SU-DHL-6 (cell line): ENCODE measurements at regions not wholly inside any gene's neighbourhood (a gene's known extent, or its start where the extent isn't known, plus 50 kb on each side); places are given as distances from the start of the nearest gene placed in this dataset.

Experiments
- H2AFZ ChIP-seq: fragments of 200-600 bp; sonication (generic); 2 replicates; pipeline ENCODE4 v1.6.1; 2014; ENCODE audit warnings: low read depth, mild to moderate bottlenecking, moderate library complexity, mixed read lengths, antibody characterized with exemption, low read length; ENCODE audit not compliant: severe bottlenecking
- H3F3A ChIP-seq: fragments of 200-600 bp; shearing (Covaris generic); 2 replicates; pipeline ENCODE4 v1.6.0; 2016; ENCODE audit warnings: antibody characterized with exemption, mild to moderate bottlenecking; ENCODE audit not compliant: insufficient read depth
- H3K27ac ChIP-seq: fragments of 200-600 bp; sonication (generic); 2 replicates; pipeline ENCODE4 v1.5.1; 2016; ENCODE audit warnings: low read depth, mild to moderate bottlenecking, low read length, moderate library complexity, mixed read lengths
- H3K27me3 ChIP-seq: fragments of 200-600 bp; sonication (generic), shearing (Covaris generic); 2 replicates; pipeline ENCODE4 v1.6.0; 2014; ENCODE audit warnings: mild to moderate bottlenecking, low read length
- H3K36me3 ChIP-seq: fragments of 200-600 bp; sonication (generic); 2 replicates; pipeline ENCODE4 v1.6.1; 2014; ENCODE audit warnings: mild to moderate bottlenecking, low read length, mixed read lengths
- H3K4me2 ChIP-seq: fragments of 300-600, 200-600 bp; shearing (Covaris generic), sonication (generic); 2 replicates; pipeline ENCODE4 v1.6.0; 2014; ENCODE audit warnings: low read length, low read depth, mild to moderate bottlenecking; ENCODE audit not compliant: poor library complexity, severe bottlenecking
- H3K4me3 ChIP-seq: fragments of 200-600 bp; sonication (generic); 2 replicates; pipeline ENCODE4 v1.5.1; 2014; ENCODE audit warnings: antibody characterized with exemption, low read length, mild to moderate bottlenecking, mixed read lengths; ENCODE audit not compliant: insufficient read depth, poor library complexity, severe bottlenecking
- H3K79me2 ChIP-seq: fragments of 200-600 bp; sonication (generic); 2 replicates; pipeline ENCODE4 v1.6.1; 2014; ENCODE audit warnings: mild to moderate bottlenecking, low read length, moderate library complexity; ENCODE audit not compliant: insufficient read depth
- H3K9ac ChIP-seq: fragments of 200-600 bp; sonication (generic); 2 replicates; pipeline ENCODE4 v1.7.0; 2014; ENCODE audit warnings: mild to moderate bottlenecking, low read length
- H3K9me2 ChIP-seq: fragments of 200-600 bp; sonication (generic); replicated peaks from 2 replicates; pipeline ENCODE4 v1.6.1; 2014; ENCODE audit warnings: low read length; ENCODE audit not compliant: insufficient read depth
- H3K9me3 ChIP-seq: fragments of 200-600 bp; sonication (generic); 2 replicates; pipeline ENCODE4 v1.6.1; 2014; ENCODE audit warnings: low read length, mixed read lengths; ENCODE audit not compliant: insufficient read depth
- H4K20me1 ChIP-seq: fragments of 200-600 bp; sonication (generic); 2 replicates; pipeline ENCODE4 v1.6.1; 2014; ENCODE audit warnings: low read depth, mild to moderate bottlenecking, antibody characterized with exemption, low read length, moderate library complexity, mixed read lengths
- EZH2phosphoT487 ChIP-seq: fragments of 200-600 bp; sonication (generic), shearing (Covaris generic); conservative IDR thresholded peaks from 2 replicates; pipeline ENCODE4 v1.6.1; 2018; ENCODE audit warnings: mild to moderate bottlenecking, antibody characterized with exemption, low read length, moderate library complexity, mixed read lengths
- TF ChIP-seq, protein P1 (sequence below): fragments of 200-600 bp; sonication (generic); IDR thresholded peaks from one replicate; pipeline ENCODE4 v1.5.1; 2017; ENCODE audit warnings: antibody characterized with exemption, mild to moderate bottlenecking, low read length, moderate library complexity; ENCODE audit not compliant: insufficient read depth, poor library complexity, severe bottlenecking

DNA sequence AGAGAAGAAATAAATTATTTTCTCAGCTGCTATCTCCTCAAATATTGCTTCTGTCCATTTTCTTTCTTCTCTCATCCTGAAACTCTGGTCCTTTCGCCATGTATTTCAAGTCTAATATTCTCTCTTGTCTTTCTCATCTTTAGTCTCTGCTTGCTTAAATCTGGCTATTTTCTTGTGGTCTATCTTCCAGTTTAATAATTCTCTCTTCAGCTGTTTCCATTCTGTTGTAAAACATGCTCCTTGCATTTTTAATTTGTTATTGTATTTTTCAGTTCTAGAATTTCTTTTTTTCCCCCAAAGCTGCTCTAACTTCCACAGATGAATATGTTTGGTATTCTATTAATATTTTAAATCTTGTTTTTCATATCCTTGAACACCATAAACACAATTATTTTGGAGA is 70.1 kb upstream of the TMPRSS2 start:
- Histone ChIP-seq H3F3A (no peaks in the 10 kb centered on the region), H4K20me1 (no peaks in the 10 kb centered on the region), H3K9ac (no peak overlapping the region), H3K79me2 (no peaks in the 10 kb centered on the region), H3K27ac (no peak overlapping the region), H3K27me3 (no peaks in the 10 kb centered on the region), H3K36me3 (no peaks in the 10 kb centered on the region), H3K9me2 (no peaks in the 10 kb centered on the region), H2AFZ (no peak overlapping the region), H3K9me3 (peaks cover 14% of the 10 kb centered on the region; the same call in 1 of the 2 replicates), H3K4me2 (no peak overlapping the region), H3K4me3 (no peak overlapping the region)
- TF ChIP-seq EZH2phosphoT487: no peak
- TF ChIP-seq, protein P1, sequence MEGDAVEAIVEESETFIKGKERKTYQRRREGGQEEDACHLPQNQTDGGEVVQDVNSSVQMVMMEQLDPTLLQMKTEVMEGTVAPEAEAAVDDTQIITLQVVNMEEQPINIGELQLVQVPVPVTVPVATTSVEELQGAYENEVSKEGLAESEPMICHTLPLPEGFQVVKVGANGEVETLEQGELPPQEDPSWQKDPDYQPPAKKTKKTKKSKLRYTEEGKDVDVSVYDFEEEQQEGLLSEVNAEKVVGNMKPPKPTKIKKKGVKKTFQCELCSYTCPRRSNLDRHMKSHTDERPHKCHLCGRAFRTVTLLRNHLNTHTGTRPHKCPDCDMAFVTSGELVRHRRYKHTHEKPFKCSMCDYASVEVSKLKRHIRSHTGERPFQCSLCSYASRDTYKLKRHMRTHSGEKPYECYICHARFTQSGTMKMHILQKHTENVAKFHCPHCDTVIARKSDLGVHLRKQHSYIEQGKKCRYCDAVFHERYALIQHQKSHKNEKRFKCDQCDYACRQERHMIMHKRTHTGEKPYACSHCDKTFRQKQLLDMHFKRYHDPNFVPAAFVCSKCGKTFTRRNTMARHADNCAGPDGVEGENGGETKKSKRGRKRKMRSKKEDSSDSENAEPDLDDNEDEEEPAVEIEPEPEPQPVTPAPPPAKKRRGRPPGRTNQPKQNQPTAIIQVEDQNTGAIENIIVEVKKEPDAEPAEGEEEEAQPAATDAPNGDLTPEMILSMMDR: no peak

DNA sequence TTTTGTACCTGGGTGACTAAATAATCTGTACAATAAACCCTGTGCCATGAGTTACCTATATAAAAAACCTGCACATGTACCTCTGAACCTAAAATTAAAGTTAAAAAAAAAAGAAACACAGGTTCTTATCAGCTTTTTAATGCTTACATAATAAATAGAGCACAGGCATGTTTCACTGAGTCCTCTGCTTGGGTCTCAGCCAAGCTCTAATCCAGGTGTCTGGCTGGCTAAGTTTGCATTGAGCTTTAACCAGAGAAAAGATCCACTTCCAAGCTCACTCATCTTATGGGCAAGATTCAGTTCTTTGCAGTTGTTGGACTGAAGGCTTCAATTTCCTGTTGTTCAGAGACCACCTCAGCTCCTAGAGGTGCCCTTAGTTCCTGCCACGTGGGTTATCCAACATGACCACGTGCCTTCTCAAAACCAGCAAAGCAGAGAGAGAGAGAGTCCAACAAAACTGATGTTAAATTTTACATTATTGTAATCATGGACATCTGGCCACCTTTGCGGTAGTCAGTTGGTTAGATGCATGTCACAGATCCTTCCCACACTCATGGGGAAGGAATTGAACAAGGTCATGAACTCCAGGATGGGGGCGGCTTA is 68.2 kb upstream of the TMPRSS2 start:
- no peaks in the 10 kb centered on the region for H3K79me2 ChIP-seq
- H3K27me3 ChIP-seq: no peaks in the 10 kb centered on the region
- H3F3A ChIP-seq: no peaks in the 10 kb centered on the region
- H3K9me3 ChIP-seq: peaks cover 14% of the 10 kb centered on the region; the same call in 1 of the 2 replicates
- no peaks in the 10 kb centered on the region for H3K9me2 ChIP-seq
- no peaks in the 10 kb centered on the region for H4K20me1 ChIP-seq
- no peak overlapping the region for H3K4me2 ChIP-seq
- no peaks in the 10 kb centered on the region for H3K36me3 ChIP-seq
- H2AFZ ChIP-seq: no peak overlapping the region
- H3K9ac ChIP-seq: no peak overlapping the region
- no peak overlapping the region for H3K27ac ChIP-seq
- H3K4me3 ChIP-seq: no peak overlapping the region
- no peak for TF ChIP-seq EZH2phosphoT487
- TF ChIP-seq, protein P1: no peak

DNA sequence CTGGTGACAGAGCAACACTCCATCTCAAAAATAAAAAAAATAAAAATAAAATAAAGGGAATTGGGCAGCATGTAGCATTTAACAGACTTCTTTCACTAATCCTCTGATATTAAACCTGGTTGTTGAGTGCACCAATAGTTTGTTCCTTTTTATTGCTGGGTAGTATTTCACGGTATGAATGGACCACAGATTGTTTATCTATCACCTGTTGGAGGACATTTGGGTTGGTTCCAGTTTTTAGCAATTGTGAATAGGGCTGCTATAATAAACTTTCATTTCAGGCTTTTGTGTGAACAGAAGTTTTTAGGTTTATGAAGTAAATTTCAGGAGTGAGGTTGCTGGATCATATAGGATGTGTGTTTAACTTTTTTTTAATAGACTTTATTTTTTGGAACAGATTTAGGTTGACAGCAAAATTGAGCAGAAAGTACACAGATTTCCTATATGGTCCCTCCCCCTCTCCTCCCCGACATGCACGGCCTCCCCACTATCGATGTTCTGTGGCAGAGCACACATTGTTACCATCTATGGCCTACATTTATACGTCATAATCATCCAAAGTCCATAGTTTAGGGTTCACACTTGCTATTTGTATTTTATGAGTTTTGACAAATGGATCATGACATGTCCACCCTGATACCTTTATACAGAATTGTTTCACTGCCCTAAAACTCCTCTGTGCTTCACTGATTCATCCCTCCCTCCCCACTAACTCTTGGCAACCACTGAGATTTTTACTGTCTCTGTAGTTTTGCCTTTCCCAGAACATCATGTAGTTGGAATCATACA is 66.1 kb upstream of the TMPRSS2 start:
- Histone ChIP-seq H3F3A (no peaks in the 10 kb centered on the region), H3K9me2 (no peaks in the 10 kb centered on the region), H3K9ac (no peak overlapping the region), H3K36me3 (no peaks in the 10 kb centered on the region), H3K27me3 (no peaks in the 10 kb centered on the region), H3K4me3 (no peak overlapping the region), H3K27ac (no peak overlapping the region), H3K4me2 (no peak overlapping the region), H2AFZ (no peak overlapping the region), H3K79me2 (no peaks in the 10 kb centered on the region), H3K9me3 (peaks cover 14% of the 10 kb centered on the region; the same call in 1 of the 2 replicates), H4K20me1 (no peaks in the 10 kb centered on the region)
- TF ChIP-seq EZH2phosphoT487: no peak

DNA sequence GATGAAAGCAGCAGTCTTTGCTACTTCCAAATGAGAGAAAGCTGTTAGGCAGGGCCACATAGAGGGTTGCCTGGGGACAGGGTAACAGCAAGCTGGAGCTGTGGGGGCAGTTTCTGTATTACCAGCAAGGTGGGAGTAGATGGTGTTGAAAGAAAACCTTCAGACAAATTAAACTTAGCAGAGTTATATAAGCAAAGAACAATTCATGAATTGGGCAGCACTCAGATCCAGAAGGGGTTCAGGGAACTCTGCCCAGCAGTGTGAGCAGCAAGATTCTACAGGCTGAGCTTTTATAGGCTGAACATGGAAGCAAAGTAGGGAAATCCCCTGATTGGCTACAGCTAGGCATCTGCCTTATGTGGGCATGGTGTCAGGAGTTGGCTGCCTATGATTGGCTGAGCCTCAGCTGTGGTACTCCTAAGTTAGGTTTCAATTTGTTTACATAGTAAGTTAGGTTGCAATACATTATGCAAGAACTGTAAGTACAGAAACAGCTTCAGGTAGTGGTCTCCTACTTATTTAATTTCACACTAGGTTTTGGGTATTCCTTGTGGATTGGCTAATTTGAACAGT is 64.1 kb upstream of the TMPRSS2 start:
- H3K9me3 ChIP-seq: no peaks in the 10 kb centered on the region
- H3K4me3 ChIP-seq: no peak overlapping the region
- no peaks in the 10 kb centered on the region for H3K79me2 ChIP-seq
- no peaks in the 10 kb centered on the region for H4K20me1 ChIP-seq
- no peaks in the 10 kb centered on the region for H3K27me3 ChIP-seq
- H3K36me3 ChIP-seq: no peaks in the 10 kb centered on the region
- H3K9me2 ChIP-seq: no peaks in the 10 kb centered on the region
- H3K9ac ChIP-seq: no peak overlapping the region
- H2AFZ ChIP-seq: no peak overlapping the region
- H3F3A ChIP-seq: no peaks in the 10 kb centered on the region
- no peak for TF ChIP-seq EZH2phosphoT487
- TF ChIP-seq, protein P1: no peak
- H3K27ac ChIP-seq: no peak overlapping the region
- no peak overlapping the region for H3K4me2 ChIP-seq
